HG03342 (cell line): ENCODE measurements at regions not wholly inside any gene's neighbourhood (a gene's known extent, or its start where the extent isn't known, plus 50 kb on each side); places are given as distances from the start of the nearest gene placed in this dataset.

Source experiments
- ATAC-seq: cut with Tn5 transposase; IDR thresholded peaks from one replicate; pipeline ENCODE4 v1.9.1; 2021; ENCODE audit warnings: mild to moderate bottlenecking, moderate library complexity; ENCODE audit not compliant: unreplicated experiment

DNA sequence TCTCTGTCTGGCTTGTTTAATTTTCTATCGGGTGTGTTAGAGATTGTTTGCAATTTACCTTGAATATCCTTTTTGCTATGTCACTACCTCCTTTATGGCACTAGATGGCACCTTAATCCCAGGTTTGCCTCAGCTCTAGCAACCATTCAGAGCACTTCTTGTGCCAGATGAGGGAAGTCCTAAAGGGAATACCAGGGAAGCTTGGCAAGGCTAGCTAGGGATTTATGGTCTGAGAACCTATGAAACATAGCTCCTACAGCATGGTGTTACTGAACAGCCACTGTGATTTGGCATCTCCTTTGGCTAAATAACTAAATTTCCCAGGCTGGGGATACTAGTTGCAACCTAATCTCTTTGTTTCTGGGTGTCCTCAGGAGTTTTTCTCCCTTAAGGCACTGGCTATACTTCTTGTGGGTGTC, 69.0 kb upstream of the VOPP1 start:
- peak; percentile 88 for ATAC-seq

GRCh38 chr7:55639640-55640039, 67.3 kb upstream of the VOPP1 start:
- no peak for ATAC-seq

- ATAC-seq = no peak
These were observed 56.9 kb upstream of the VOPP1 start for GRCh38 chr7:55629051-55629677.

GRCh38 chr7:55624813-55625212, 52.5 kb upstream of the VOPP1 start:
- no peak for ATAC-seq

GRCh38 chr7:55623617-55624016, 51.3 kb upstream of the VOPP1 start:
- no peak for ATAC-seq

- no peak for ATAC-seq
These were observed 49.9 kb upstream of the VOPP1 start for GRCh38 chr7:55622241-55622640.
